B cell (primary cell): ENCODE measurements at regions not wholly inside any gene's neighbourhood (a gene's known extent, or its start where the extent isn't known, plus 50 kb on each side); places are given as distances from the start of the nearest gene placed in this dataset.
A peak's percentile ranks its signal among the peaks of the same experiment; 100 is the strongest.

Experiments
- ATAC-seq: fragments of 200-7000 bp; cut with Tn5 transposase; one replicate; pipeline ENCODE4 v1.10.0; 2021; ENCODE audit warnings: low read depth, mild to moderate bottlenecking, moderate number of reproducible peaks, moderate library complexity
- CTCF ChIA-PET: fragments of 350-600 bp; sonication (Branson Sonifier 250); formaldehyde crosslinking; loops from one replicate; lab custom pipeline; 2021; ENCODE audit warnings: antibody characterized with exemption, inconsistent platforms; lab: Charles Lee
- POLR2A ChIA-PET: fragments of 350-600 bp; sonication (Branson Sonifier 250); formaldehyde crosslinking; loops from one replicate; lab custom pipeline; 2021; ENCODE audit warnings: antibody characterized with exemption; lab: Charles Lee
- DNase-seq: peaks from one replicate; pipeline ENCODE4 v3.0.0; 2013
- H2AFZ ChIP-seq: 2 replicates; pipeline ENCODE4 v1.6.1; 2012; ENCODE audit warnings: mild to moderate bottlenecking, low read depth, low read length; ENCODE audit not compliant: insufficient read depth, poor library complexity, severe bottlenecking
- H3K27ac ChIP-seq, 2 donors: 1 replicate in 1 of 2; 2 replicates in 1 of 2; pipeline ENCODE4 v1.5.1; 2012 to 2013; ENCODE audit warnings: low read length in 2 of 2, mild to moderate bottlenecking in 2 of 2, moderate library complexity in 1 of 2
- H3K27me3 ChIP-seq, 4 experiments: fragments of 200-600 bp in 1 of 4; sonication (generic) in 1 of 4; replicated peaks in 1 of 4; 1 replicate in 2 of 4; 2 replicates in 2 of 4; pipeline versions ENCODE4 v1.6.1 to v1.7.0; 2013 to 2016; ENCODE audit warnings: low read length in 3 of 4, mild to moderate bottlenecking in 2 of 4, mixed read lengths in 1 of 4, moderate library complexity in 1 of 4; ENCODE audit not compliant: insufficient read depth in 4 of 4, control insufficient read depth in 3 of 4; ENCODE audit errors: control extremely low read depth in 1 of 4
- H3K36me3 ChIP-seq, 2 experiments: replicated peaks in 1 of 2; 1 replicate in 1 of 2; 2 replicates in 1 of 2; pipeline versions ENCODE4 v1.6.1 to v1.7.1; 2013; ENCODE audit warnings: low read length in 1 of 2; ENCODE audit not compliant: insufficient read depth in 2 of 2, control insufficient read depth in 1 of 2; ENCODE audit errors: control extremely low read depth in 1 of 2, extremely low read depth in 1 of 2
- H3K4me1 ChIP-seq, 2 donors: fragments of 200-600 bp in 1 of 2; sonication (generic) in 1 of 2; 1 replicate in 1 of 2; 2 replicates in 1 of 2; pipeline versions ENCODE4 v1.5.1 to v1.6.1; 2013 to 2017; ENCODE audit warnings: low read length in 2 of 2; ENCODE audit not compliant: control insufficient read depth in 2 of 2, insufficient read depth in 2 of 2
- H3K4me2 ChIP-seq: replicated peaks from 2 replicates; pipeline ENCODE3; 2012; ENCODE audit warnings: mild to moderate bottlenecking, low read depth, low read length; ENCODE audit not compliant: poor library complexity, severe bottlenecking
- H3K4me3 ChIP-seq, 5 experiments: fragments of 200-600 bp in 1 of 5; sonication (generic) in 1 of 5; 1 replicate in 3 of 5; 2 replicates in 2 of 5; pipeline versions ENCODE4 v1.5.1 to v1.7.0; 2011 to 2016; ENCODE audit warnings: low read length in 4 of 5, mild to moderate bottlenecking in 4 of 5, low read depth in 2 of 5, control low read depth in 1 of 5, moderate library complexity in 1 of 5; ENCODE audit not compliant: insufficient read depth in 1 of 5; ENCODE audit errors: control extremely low read depth in 1 of 5, extremely low read depth in 1 of 5
- H3K79me2 ChIP-seq: fragments of 200-600 bp; sonication (generic); one replicate; pipeline ENCODE4 v1.6.0; 2016; ENCODE audit warnings: low read length; ENCODE audit not compliant: control insufficient read depth, insufficient read depth
- H3K9ac ChIP-seq: fragments of 200-600 bp; sonication (generic); 2 replicates; pipeline ENCODE4 v1.6.1; 2017; ENCODE audit warnings: mild to moderate bottlenecking, low read length, moderate library complexity
- H3K9me3 ChIP-seq, 3 donors: one replicate each; pipeline versions ENCODE4 v1.6.1 to v1.7.1; 2013; ENCODE audit warnings: low read length in 2 of 3; ENCODE audit not compliant: control insufficient read depth in 2 of 3, insufficient read depth in 1 of 3; ENCODE audit errors: control extremely low read depth in 1 of 3
- H4K20me1 ChIP-seq: 2 replicates; pipeline ENCODE4 v1.6.0; 2012; ENCODE audit warnings: mild to moderate bottlenecking, low read length; ENCODE audit not compliant: insufficient read depth, control insufficient read depth, poor library complexity, severe bottlenecking
- H3K27ac Mint-ChIP-seq: one replicate; pipeline ENCODE4 v1.8.0; 2021; ENCODE audit warnings: mixed read lengths
- H3K27me3 Mint-ChIP-seq: one replicate; pipeline ENCODE4 v1.8.0; 2021; ENCODE audit warnings: mixed read lengths
- H3K4me1 Mint-ChIP-seq: one replicate; pipeline ENCODE4 v1.8.0; 2021; ENCODE audit warnings: mixed read lengths
- H3K4me3 Mint-ChIP-seq: one replicate; pipeline ENCODE4 v1.8.0; 2021; ENCODE audit warnings: mixed read lengths
- H3K9me3 Mint-ChIP-seq: one replicate; pipeline ENCODE4 v1.8.0; 2022; ENCODE audit warnings: mixed read lengths; ENCODE audit not compliant: insufficient read depth
- CTCF ChIP-seq: fragments of 200-600 bp; IDR thresholded peaks from one replicate; pipeline ENCODE4 v1.8.0; 2022; ENCODE audit warnings: antibody characterized with exemption, mild to moderate bottlenecking
- EZH2 ChIP-seq: IDR thresholded peaks from 2 replicates; pipeline ENCODE4 v1.6.1; 2012; ENCODE audit warnings: borderline replicate concordance, low read depth, mild to moderate bottlenecking, moderate library complexity, low read length; ENCODE audit not compliant: insufficient read depth, poor library complexity, severe bottlenecking
- WGBS: methylation state at CpG from one replicate; pipeline ENCODE4 v1.1.5; 2013; ENCODE audit warnings: missing lambda C conversion rate; ENCODE audit not compliant: insufficient coverage; 5-methylcytosine and 5-hydroxymethylcytosine counted together
- intact Hi-C: fragments of 100-400 bp; cut with micrococcal nuclease; formaldehyde crosslinking; loops from one replicate; pipeline ENCODE4 v1.10.0; 2022

DNA sequence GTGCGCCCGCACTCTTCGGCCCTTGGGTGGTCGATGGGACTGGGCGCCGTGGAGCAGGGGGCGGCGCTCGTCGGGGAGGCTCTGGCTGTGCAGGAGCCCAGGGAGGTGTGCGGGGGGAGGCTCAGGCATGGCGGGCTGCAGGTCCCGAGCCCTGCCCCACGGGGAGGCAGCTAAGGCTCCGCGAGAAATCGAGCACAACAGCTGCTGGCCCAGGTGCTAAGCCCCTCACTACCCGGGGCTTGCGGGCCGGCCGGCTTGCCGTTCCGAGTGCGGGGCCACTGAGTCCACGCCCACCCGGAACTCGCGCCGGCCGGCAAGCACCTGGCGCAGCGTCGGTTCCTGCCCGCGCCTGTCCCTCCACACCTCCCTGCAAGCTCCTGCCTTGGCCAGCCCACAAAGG is 462.3 kb upstream of the JARID2 start:
- no peak for ATAC-seq
- Mint-ChIP-seq H3K9me3 (no peaks in the 10 kb centered on the region), H3K27ac (no peak overlapping the region), H3K4me1 (peaks cover 22% of the 10 kb centered on the region), H3K27me3 (no peaks in the 10 kb centered on the region), H3K4me3 (no peak overlapping the region)
- H3K9me3 ChIP-seq: peaks cover 0 to 12% (median 0%) of the 10 kb centered on the region in 3 donors
- H3K79me2 ChIP-seq: no peaks in the 10 kb centered on the region
- H3K9ac ChIP-seq: no peak overlapping the region
- no peak overlapping the region for H2AFZ ChIP-seq
- 99% methylated on average over 29 of the region's 35 CpGs for WGBS
- intact Hi-C loops: no loop called here
- no peaks in the 10 kb centered on the region for H3K36me3 ChIP-seq
- DNase-seq: no peak
- CTCF ChIA-PET: no interaction called here
- TF ChIP-seq CTCF (no peak), EZH2 (no peak)
- peaks cover 4 to 14% of the 10 kb centered on the region in 2 donors for H3K4me1 ChIP-seq
- no peaks in the 10 kb centered on the region for H4K20me1 ChIP-seq
- no peak overlapping the region for H3K27ac ChIP-seq
- no peak overlapping the region for H3K4me3 ChIP-seq
- POLR2A ChIA-PET: interaction anchor here (0.5 kb wide), 1 partner anchor 12 kb away, joined by 4 read pairs; no protein-coding TSS in a partner anchor
- H3K4me2 ChIP-seq: no peak overlapping the region
- H3K27me3 ChIP-seq: no peaks in the 10 kb centered on the region

DNA sequence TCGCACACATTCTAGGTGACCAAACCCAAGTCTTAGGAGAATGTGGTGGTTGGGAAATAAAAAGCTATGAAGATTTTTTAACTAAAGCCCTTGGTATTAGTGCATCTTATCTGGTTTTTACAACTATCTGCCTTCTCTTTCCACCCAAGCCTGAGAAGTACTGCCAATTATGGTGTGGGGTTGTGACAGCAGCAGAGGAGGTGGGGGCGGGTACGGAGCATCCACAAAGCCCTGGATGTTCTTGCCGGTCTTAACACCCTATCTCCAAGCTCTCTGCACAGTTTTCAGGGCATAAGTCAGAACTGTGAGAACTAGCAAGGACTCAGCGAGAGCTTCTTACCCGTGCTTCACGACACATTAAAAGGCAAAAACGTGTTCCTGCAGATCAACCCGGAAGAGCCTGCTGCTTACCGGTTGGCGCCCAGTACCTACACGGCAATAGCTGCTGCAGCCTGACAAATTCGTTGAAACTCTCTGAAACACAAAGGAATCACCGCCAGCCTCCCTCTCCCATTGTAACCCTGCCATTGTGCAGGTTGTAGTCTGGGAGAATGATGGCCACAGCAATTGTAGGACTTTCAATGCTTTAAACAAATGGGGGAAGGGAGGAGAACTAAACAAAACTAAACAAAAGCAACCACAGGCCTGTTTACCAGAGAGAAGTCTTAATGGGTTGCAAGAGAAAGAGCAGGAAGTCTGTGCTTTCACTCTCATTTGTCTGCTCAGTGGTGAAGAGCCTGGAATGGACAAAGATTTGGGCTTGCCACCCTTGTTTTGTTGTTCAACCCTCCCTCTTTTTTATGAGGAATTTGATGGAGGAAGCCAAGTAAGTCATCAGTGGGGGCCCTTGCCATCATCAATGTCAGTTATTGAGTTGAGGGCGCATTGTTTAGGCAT is 461.0 kb upstream of the JARID2 start:
- Histone ChIP-seq H3K4me2 (no peak overlapping the region), H2AFZ (peak overlapping the region; percentile 38), H3K79me2 (no peaks in the 10 kb centered on the region), H3K4me3 (no peak overlapping the region), H3K27me3 (no peaks in the 10 kb centered on the region), H3K4me1 (peaks cover 4 to 14% of the 10 kb centered on the region in 2 donors), H4K20me1 (no peaks in the 10 kb centered on the region), H3K27ac (no peak overlapping the region), H3K36me3 (no peaks in the 10 kb centered on the region), H3K9ac (no peak overlapping the region), H3K9me3 (peaks cover 0 to 12% (median 0%) of the 10 kb centered on the region in 3 donors)
- intact Hi-C loops: no loop called here
- Mint-ChIP-seq H3K4me3 (no peak overlapping the region), H3K27ac (no peak overlapping the region), H3K4me1 (peaks cover 22% of the 10 kb centered on the region), H3K9me3 (no peaks in the 10 kb centered on the region), H3K27me3 (no peaks in the 10 kb centered on the region)
- WGBS: 97% methylated on average over 8 of the region's 15 CpGs
- ChIA-PET CTCF (interaction anchor here (0.6 to 1.5 kb wide), 3 partner anchors 11 to 640 kb away, joined by 3 to 5 read pairs (median 3); no protein-coding TSS in a partner anchor), POLR2A (no interaction called here)
- no peak for ATAC-seq
- no peak for DNase-seq
- TF ChIP-seq EZH2 (no peak), CTCF (no peak)
